8988T (cell line): ENCODE measurements at regions not wholly inside any gene's neighbourhood (a gene's known extent, or its start where the extent isn't known, plus 50 kb on each side); places are given as distances from the start of the nearest gene placed in this dataset.

Experiments used
- DNase-seq: peaks from one replicate; pipeline ENCODE4 v3.0.0; 2011

- DNase-seq = no peak
These were observed 238.2 kb downstream of the PTPRU start for GRCh38 chr1:29474274-29475244.

GRCh38 chr1:29473161-29473855 is 237.0 kb downstream of the PTPRU start:
- no peak for DNase-seq

GRCh38 chr1:29471487-29472313 is 235.4 kb downstream of the PTPRU start:
- no peak for DNase-seq

- DNase-seq = no peak
These were observed 234.4 kb downstream of the PTPRU start for GRCh38 chr1:29470788-29471119.

- no peak for DNase-seq
These were observed 233.9 kb downstream of the PTPRU start for GRCh38 chr1:29470087-29470787.

GRCh38 chr1:29469457-29469856 is 233.1 kb downstream of the PTPRU start:
- no peak for DNase-seq

GRCh38 chr1:29467989-29468900 is 231.9 kb downstream of the PTPRU start:
- DNase-seq = no peak

- no peak for DNase-seq
These were observed 229.9 kb downstream of the PTPRU start for GRCh38 chr1:29466258-29466657.

GRCh38 chr1:29465755-29466154 is 229.4 kb downstream of the PTPRU start:
- no peak for DNase-seq

GRCh38 chr1:29462096-29462495 is 225.8 kb downstream of the PTPRU start:
- DNase-seq = no peak

- DNase-seq = no peak
These were observed 224.9 kb downstream of the PTPRU start for GRCh38 chr1:29461115-29461739.

GRCh38 chr1:29460694-29461093 is 224.4 kb downstream of the PTPRU start:
- no peak for DNase-seq

- DNase-seq = no peak
These were observed 223.8 kb downstream of the PTPRU start for GRCh38 chr1:29460041-29460610.

GRCh38 chr1:29459620-29459945 is 223.3 kb downstream of the PTPRU start:
- no peak for DNase-seq

GRCh38 chr1:29458737-29459619 is 222.7 kb downstream of the PTPRU start:
- no peak for DNase-seq

- DNase-seq = no peak
These were observed 221.4 kb downstream of the PTPRU start for GRCh38 chr1:29457496-29458368.

- DNase-seq = no peak
These were observed 220.5 kb downstream of the PTPRU start for GRCh38 chr1:29456685-29457435.

GRCh38 chr1:29455781-29456180 is 219.5 kb downstream of the PTPRU start:
- no peak for DNase-seq
